NT2/D1 (cell line): ENCODE measurements at regions not wholly inside any gene's neighbourhood (a gene's known extent, or its start where the extent isn't known, plus 50 kb on each side); places are given as distances from the start of the nearest gene placed in this dataset.

Source experiments
- SUZ12 ChIP-seq: IDR thresholded peaks from 2 replicates; pipeline ENCODE4 v1.6.1; 2011; ENCODE audit not compliant: insufficient read length, insufficient read depth; ENCODE audit errors: extremely low read depth
- ZNF274 ChIP-seq: IDR thresholded peaks from 2 replicates; pipeline ENCODE4 v1.6.1; 2011; ENCODE audit warnings: mild to moderate bottlenecking, low read depth, low read length

GRCh38 chr15:99474909-99475753 is 90.7 kb upstream of the MEF2A start:
- TF ChIP-seq ZNF274 (no peak), SUZ12 (no peak)
